D341Med (cell line): ENCODE measurements at regions not wholly inside any gene's neighbourhood (a gene's known extent, or its start where the extent isn't known, plus 50 kb on each side); places are given as distances from the start of the nearest gene placed in this dataset.
"Not testable (repeated sequence)": the region's sequence is repeated elsewhere in the genome, so short reads cannot be mapped to it uniquely, and the experiment has no call there.

Experiments used
- DNase-seq: peaks from one replicate; pipeline ENCODE4 v3.0.0; 2012; ENCODE audit warnings: low spot score

DNA sequence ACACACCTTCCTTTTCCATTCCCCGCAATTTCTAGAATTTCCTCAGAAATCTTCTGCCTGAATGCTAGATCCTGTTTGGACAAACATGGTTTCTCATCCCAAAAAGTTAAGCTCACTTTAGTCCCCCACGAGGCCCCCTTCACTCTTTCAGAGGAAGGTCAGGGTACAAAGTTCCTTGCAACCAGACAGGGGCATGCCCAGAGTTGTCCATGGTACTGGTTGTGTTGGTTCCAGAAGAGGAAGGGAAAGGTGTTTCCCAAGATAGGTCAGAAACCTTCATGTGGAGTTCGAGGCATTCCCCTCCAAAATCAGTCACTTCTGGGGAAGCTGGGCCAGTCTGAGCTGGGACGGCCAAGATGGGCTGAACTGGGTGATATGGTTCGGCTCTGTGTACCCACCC, 167.6 kb upstream of the MAFB start:
- no peak for DNase-seq

DNA sequence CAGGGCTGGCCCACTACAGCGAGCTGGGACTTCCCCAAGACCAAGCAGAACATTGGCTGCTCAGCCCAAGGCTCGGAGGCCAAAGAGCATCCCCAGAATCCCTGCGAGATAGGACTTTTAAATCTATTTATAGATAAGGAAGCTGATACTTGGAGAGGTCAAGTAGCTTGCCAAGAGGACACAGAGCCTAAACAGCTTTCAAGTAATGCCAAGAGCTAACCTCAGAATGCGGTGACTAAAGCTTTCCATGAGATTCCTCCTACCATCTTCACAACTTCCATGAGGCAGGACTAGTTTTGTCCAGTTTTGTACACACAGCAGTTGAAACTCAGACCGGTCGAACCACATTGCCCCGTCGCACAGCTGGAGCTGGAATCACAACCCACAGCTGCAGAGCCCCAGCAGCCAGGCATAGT, 168.1 kb upstream of the TOP1 start:
- no peak for DNase-seq

DNA sequence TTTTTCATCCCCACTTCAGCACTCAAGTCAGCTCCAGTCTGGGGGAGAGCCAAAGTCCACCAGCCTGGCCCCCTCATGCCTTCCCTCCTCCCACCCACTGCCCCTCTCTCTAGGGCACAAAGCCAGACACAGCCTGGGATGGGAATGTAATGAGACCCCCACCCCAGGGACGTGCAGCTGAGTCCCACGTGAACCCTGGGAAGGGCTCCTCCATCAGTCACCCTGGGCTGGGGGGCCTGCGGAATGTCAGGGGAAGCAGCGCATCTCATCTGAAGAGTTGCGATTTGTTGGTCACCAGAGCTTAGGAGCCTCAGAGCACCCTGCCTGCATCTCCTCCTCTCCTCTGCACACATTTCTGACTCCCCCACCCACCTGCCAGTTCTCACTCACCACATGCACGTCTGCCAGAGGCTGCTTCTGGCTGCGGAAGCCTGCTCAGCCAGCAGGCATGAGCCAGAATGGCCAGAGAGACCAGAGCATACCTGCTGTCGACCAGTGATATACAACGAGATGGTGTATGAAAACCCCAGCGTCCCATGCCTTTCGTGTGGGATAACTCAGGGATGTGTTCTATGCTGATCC, 167.1 kb upstream of the TOP1 start:
- DNase-seq: no peak

DNA sequence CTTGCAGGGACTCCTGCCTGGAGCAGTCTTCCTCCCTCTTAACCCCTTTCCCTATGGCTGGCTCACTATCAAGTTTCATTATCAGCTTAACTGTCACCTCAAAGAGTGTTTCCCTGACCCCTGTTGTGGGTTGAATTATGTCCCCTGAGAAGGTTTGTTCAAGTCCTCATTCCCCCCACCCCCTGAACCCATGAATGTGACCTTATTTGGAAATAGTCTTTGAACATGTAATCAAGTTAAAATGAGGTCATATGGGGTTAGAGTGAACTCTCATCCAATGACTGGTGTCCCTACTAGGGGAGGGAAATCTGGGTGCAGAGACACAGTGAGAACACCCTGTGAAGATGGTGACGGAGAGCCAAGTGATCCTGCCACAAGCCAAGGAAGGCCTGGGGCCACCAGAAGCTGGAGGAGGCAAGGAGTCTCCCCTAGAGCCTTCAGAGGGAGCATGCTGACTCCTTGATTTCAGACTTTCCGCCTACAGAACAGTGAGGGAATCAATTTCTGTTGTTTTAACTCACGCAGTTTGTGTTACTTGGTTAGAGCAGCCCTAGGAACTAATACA, 165.2 kb upstream of the TOP1 start:
- DNase-seq: no peak

DNA sequence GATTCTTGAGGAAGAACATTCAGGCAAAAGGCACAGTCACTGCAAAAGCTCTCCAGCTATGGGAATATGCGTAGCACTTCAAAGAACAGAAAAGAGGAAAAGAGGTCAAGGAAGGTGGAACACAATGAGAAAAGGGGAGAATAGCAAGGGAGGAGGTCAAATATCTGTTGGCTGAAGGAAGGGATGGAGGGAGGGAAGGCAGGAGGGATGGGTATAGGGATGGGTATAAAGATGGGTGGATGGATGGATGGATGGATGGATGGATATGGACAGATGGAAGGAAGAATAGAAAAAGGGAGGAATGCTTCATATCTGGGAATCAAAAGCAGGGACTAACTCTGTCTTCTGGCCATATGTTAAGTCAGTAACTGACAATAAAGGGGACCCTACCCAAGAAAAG, 164.2 kb upstream of the TOP1 start:
- DNase-seq: no peak

DNA sequence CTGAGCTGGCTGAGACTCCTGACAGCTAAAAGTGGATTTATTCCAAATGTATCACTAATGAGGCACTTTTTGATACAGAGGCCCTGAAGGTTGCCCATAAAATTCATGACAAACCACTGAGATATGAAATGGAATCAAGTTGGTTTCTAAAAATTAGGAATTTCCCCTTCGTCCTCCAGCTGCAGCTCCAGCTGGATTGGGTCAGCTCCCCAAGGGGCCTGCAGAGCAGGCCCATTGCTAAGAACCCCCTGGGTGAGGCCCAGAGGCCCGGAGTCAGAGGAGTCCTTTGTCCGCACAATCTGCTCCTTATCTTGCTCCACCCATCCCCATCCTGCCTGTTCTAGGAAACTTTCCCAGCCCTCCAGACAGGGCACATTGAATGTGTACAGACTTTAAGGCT, 163.5 kb upstream of the TOP1 start:
- no peak for DNase-seq

DNA sequence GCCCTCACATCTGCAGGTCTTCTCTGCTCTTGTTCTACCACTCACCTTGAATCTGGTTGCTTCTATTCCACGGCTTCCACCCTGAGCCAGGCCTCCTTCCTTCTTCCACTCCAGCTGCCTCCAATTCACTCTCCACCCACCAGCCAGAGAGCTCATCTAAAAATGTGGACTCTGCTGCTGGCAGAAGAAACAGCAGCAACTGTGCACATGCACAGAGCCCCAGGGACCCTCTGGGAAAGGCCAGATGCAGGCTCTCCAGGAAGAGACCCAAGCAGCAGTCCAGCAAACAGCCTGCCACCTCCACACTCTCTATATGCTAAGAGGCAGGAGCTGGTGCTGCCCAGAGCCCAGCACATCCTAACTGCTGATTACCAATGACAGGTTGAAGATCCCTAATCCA, 162.6 kb upstream of the TOP1 start:
- no peak for DNase-seq

DNA sequence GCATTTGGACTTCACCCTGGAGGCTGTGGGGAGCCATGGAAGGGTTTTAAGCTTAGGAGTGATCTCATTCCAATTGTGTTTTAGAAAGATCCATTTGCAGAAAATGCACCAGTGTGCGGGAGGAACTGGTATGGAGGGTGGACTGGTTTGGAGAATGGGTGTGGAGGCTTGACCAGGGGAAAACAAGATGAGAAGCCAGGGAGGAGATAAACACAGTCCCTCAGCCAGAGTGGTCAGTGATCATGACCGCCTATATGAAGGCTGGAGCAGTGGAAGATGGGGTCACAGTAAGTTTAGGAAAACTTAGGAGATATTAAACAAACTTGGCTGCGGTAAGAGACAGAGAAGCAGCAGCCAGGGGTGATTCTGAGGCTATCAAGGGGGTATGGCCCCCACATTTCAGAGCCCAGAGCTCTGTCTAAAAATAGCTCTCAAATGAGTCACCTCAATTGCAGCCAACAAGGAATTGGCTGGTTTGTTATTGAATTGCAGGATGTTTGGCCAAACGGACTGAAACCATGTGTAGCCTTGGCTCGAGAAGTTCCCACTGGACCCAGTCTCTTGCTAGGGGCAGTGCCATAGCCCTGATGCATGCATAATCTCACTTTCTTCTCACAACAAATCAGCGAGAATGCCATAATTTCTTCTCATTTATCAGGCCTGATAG, 159.9 kb upstream of the TOP1 start:
- no peak for DNase-seq

DNA sequence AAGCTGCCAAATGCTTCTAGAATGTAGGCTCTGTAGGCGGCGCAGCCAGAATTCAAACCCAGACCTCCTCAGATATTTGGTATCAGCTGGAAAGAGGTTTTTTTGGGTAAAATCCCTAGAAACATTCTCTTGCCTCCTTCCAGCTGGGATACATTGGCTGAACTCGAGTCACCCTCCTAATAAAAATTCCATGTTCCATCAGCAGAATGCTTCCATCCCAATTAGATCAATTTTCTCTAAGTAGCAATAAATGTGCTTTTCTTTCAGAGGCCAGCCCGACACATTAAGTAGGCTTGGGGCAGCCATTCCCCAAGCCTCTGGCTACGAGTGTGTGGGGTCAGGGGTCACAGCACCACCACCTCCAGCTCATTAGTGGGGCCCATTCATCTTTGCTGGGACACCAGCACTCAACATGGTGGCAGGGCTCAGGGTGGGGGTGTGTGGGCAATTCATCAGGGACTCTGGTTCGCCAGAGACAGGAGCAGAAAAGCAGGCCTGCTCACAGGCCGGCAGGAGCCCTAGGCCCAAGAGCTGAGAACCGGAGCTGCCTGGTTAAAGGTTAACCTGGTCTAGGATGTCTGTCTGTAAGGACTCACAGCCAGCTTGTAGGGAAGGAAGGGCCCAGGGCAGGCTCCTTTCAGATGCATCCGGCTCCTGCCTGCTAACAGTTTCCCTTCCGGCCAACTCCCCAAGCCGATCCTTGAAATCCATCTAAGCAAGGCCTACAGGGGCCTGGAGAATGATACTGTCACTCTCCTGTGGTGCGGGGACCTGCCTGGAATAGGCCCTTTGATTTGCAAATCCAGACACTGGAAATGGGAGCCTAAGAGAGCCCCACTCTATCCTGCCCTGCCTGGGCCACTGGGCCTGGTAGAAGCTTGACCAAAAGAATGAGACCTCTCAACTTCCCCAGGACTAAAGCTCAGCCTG, 159.1 kb upstream of the TOP1 start:
- DNase-seq: no peak

DNA sequence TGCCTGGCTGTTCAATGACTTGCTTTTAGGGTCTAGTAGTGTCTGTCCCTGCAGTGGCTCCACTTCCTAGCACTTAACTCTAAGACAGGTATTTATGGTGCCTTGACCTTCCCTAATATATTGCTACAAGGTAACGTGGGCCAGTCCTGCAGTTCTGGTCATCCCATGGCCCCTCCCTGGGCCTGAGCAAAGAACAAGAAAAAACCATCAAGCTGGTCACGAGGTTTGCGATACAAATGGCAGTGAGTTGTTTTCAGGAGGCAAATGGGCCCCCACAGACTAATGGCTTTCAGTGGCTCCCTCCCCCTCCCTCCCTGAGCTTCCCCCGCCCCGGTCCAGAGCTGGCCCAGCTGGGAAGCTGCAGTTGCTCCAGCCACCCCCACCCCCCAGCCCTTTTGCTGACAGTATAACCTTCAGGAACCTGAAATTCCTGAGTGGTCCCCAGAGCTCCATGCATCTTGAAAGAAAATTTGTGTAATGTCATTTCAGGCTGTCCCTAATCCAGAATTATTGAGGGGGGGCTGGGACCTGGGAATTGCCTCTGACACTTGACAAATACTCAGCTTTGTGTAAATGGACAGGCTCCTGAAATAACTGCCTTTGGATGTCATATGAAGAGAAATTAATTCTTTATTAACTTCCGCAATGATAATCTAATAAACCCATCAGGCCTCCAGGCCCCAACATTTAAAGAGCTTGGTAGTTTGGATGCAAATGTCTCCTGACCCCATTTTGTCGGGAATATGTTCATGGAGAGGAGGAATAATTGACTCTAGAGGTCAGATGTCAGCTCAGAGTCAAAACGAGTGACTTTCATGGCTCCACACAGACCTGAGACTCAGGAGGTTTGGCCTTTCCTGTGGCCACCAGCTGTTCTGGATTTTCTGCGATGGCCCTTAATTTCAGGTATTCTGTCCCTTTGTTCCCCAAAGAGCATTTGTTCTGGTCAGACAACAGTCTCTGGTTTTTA, 153.2 kb upstream of the TOP1 start:
- DNase-seq: no peak

DNA sequence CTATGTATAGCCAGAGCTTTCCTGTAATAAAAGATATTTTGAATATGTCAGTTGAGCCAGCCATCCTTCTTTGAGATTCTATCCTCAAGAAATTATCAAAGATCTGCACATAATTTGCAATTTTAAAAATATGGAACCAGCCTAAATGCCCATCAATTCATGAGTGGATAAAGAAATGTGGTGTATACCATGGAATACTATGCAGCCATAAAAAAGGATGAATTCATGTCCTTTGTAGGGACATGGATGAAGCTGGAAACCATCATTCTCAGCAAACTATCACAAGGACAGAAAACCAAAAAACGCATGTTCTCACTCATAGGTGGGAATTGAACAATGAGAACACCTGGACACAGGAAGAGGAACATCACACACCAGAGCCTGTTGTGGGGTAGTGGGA, 150.5 kb upstream of the TOP1 start:
- not testable (repeated sequence) for DNase-seq

DNA sequence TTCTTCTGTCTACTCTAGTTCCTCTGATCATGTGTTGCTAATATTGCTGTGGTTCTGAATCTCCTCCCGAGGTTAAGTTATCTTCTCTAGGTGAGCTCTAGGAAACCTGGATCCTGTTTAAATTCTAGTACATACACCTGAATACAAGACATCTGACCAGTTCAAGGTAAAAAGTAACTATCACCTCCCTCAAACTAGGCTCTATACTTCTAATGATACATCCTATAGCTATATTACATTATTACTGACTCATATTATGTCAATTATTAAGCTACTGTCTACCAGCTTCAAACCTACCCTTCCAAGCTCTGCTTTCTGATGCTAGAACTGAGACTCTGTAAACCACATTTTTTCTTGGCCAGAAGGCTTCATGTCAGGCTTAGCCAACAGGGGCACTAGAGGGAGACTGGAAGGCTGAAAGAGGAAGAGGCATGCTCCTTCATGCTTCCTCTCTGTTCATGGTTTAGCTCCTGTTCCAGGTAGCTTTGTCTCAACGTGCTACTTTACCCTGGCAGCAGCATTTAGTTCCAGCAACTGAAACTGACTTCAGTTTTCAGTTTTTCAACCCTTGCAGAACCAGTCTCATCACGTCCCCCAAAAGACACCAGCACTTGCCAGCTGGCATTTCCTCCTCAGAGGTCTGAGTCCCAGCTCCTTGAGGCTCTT, 148.4 kb upstream of the TOP1 start:
- no peak for DNase-seq

DNA sequence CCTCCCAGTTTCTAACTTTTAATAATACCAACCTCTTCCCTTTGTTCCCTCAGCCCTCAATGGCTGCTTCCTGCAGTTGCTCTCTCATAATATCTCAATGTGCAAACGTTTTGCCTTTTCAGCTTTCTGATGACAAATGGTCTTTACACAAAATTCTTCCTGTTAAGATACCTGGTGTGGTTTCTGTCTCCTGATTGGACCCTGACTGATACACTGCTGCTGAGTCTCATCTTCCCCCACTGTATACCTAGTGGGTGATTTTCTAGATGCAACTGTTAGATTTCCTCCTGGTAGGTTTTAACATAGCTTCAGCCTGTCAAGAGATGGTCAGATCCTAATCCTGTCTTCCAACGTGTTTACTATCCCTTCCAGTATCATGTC, 147.9 kb upstream of the TOP1 start:
- no peak for DNase-seq

DNA sequence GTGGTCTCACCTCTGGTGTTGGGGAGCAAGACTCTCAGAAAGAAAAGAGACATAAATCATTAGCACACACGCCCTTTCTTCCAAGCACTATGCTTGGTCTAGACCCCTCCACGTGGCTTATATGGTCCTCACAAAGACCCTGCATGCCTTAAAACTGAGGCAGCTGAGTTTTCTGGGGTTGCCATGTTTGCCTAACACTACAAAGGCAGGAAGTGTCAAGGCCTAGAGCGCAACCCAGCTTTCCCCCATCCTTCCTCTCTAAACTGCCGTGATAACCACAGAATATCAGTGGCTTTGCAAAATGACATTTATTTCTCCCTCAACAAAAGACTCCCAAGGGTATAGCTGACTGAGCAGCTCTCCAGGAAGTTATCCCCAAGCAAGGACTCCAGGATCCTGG, 146.5 kb upstream of the TOP1 start:
- no peak for DNase-seq

DNA sequence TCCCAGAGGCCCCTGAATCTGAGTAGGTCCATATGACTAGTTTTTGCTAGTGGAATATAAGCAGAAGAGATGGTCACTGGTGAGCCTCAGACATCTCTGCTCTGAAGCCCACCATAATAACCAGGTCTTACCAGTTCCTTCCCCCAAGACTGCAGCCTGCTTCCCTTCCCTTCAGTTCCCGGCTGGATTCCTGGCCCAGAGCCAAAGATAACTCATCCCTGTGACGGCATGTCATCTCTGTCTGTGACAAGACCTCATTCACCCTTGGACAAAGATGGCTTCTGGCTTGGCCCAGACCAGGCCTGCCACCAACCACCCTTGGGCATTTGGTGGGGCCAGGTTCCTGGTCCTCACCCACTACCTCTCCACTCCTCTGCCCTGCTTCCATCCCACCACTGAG, 145.5 kb upstream of the TOP1 start:
- DNase-seq: no peak

DNA sequence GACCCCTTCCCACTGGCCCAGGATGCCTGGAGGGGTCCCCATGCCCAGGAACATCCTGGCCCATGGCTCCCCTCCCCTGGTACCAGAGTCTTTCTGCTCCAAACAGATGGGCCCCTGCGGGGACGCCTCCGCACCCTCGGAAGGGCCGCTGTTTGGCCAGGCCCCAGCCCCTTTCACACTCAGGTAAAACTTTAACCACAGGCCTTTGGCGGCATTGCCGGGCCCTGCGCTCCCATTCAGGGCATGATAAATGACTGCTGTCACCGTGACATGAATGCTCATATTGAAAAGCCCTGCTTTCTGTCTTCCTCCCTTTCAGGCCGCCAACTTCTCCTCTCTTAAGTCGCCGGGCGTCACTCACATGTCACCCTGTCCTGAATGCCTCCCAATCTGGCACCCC, 141.5 kb upstream of the TOP1 start:
- no peak for DNase-seq

DNA sequence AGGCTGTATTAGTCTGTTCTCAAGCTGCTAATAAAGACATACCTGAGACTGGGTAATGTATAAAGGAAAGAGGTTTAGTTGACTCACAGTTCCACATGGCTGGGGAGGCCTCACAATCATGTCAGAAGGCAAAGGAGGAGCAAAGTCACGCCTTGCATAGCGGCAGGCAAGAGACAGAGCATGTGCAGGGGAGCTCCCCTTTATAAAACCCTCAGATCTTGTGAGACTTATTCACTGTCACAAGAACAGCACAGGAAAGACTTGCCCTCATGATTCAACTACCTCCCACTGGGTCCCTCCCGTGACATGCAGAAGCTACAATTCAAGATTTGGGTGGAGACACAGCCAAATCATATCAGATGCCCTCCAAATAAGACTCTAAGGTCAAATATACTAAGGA, 139.4 kb upstream of the TOP1 start:
- not testable (repeated sequence) for DNase-seq

DNA sequence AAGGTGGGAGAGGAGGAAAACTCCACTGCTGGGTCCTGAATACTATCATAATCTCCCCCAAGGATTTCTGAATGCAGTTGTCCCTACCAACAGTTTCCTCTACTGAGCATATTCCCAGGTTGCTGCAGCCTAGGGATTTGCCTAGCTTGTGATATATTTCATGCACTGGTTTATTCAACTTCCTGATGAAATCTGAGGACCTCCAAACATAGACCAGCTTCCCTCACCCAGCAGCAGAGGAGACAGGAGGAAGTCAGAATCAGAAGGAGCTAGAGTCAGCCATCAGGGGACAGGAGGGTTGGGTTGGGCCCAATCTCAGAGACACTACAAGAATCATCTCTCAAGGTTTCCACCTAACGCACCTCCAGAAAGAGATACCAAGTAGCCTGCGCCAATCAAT, 138.4 kb upstream of the TOP1 start:
- no peak for DNase-seq

DNA sequence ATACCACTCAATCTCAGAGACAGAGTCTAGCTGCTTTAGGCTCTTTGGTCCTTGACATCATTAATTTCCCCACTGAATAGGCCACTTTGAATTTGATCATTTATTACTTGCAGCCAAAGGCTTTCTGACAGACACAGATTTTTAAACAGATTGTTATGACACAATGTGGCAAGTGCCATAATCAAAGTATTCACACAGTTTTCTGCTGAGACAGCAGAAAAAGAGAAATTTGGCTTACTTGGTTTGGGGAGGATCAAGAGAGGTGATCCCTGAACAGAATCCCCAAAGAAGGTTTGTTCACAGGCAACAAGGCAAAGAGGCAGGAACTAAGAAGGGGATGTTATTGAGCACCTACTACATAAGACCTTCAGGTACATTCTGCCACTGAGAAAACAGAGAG, 138.0 kb upstream of the TOP1 start:
- no peak for DNase-seq

DNA sequence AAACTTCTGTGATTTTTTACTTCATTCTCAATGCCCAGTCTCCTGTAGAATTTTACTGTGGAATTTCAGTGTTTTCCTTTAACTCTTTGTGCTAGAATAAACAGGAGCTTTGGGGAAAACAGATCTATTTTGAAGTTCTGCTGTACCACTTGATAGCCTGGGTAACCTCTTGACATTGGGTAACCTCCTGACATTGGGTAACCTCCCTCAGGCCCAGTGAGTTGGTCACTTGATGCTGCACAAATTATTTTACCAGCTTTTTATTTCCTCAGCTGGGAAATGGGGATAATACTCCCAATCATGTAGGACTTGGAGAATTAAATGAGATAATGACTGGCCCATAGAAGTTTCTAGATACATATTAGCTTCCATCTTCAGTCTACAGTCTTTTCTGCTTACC, 137.3 kb upstream of the TOP1 start:
- no peak for DNase-seq

DNA sequence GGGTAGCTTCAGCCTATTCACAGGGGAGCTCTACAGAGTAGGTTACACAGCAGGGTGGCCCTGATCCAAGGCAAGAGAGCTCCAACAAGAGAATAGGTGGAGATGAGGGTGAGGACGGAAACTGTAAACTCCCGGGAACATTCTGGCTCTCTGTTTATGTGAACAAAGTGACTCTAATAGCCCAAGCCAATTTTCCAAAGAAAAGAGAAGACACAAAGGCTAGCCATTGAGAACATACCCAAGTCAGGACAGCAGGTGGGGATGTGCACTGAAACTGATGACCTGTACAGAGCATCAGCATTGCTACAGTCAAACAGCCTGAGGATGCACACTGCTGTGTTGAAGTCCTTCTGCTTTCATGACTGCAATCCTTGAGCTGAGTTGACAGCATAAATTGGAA, 136.0 kb upstream of the TOP1 start:
- DNase-seq: no peak
